NCI-H2227 (cell line): ENCODE measurements at regions not wholly inside any gene's neighbourhood (a gene's known extent, or its start where the extent isn't known, plus 50 kb on each side); places are given as distances from the start of the nearest gene placed in this dataset.
"Not testable (repeated sequence)": the region's sequence is repeated elsewhere in the genome, so short reads cannot be mapped to it uniquely, and the experiment has no call there.

Experiments
- DNase-seq: peaks from one replicate; lab custom pipeline; 2025; ENCODE audit not compliant: unreplicated experiment; lab: John Stamatoyannopoulos, UW

DNA sequence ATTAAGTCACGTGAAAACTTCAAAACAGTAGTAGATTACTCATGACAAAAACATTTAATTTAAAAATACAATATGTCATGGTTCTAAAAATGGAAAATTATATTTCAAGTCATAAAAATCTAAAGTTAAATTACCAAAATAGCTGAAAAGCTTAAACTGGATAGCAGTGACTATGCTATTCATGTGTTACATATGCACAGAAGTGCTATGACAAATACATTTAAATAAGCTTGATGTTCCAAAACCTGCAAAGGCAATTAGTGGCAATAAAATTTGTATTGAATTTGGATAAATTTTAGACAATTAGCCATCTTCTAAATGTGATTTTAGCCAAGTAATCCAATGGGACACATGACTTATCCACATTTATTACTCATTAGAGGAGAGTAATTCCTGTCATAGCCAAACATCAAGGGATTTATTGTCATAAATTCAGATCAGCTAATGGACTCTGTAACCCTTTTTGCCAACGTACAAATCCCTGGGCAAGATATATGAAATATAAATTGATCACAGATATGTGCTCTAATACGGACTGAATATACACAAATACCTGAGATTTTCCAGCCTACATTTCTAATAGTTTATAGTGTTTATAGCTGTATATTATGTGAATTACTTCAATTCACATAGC, 419.4 kb downstream of the ISL1 start:
- no peak for DNase-seq

DNA sequence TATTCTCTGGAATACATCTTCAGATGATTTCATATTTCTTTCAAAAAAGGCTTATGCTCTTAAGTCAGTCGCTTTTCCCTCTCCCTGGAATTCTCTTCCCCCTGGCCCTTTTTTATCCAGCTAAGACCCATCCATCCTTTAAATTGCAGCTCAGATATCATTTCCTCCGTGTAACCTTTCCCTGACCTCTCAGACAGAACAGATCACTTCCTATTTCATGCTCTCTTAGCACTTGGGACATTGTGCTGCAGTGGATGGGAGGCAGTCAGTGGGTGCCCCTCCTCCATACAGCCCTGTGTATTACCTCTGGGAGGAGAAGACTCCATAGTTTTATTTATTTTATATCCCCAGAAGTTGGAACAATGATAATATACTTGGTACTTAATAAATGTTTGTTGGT, 423.4 kb downstream of the ISL1 start:
- no peak for DNase-seq

GRCh38 chr5:51810592-51810991, 427.3 kb downstream of the ISL1 start:
- DNase-seq, result no peak

DNA sequence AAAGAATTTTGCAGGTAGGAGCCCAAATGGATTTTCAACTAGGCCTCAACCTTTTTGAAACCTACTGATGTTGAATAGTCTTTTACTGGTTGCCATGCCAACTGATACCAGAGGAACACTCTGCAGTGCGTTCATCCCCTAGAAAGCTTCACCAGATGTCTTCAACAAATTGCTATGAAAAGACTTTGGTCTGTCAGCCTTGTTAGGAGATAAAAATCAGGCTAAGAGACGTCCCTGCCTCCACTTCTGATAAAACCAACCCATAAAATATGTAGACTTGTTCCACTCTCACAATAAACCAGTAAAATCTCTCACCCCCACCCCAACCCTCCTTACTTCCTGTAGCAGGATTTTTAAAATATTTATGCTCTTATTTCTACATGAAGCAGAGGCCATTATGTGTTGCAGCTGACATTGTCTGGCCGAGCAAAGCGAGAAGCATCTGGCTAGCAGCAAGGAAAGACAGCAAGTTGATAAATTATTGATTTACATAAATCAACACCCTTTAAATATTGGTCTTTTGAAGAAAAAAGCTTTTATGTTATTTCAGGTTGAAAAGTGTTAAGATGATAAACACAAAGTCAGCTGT, 428.7 kb downstream of the ISL1 start:
- DNase-seq, result peak; percentile 51

DNA sequence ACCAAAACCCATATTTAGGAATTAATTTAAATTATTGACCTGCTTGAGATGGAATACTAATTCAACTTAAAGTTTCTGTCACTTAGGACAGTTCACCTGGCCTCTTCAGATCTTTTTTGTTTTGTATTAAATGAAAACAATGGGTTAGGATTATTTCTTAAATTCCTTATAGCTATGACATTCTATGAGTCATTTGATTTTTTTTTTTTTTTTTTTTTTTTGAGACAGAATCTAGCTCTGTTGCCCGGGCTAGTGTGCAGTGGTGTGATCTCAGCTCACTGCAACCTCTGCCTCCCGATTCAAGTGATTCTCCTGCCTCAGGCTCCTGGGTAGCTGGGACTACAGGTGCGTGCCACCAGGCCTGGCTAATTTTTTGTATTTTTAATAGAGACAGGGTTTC, 431.6 kb downstream of the ISL1 start:
- DNase-seq, result not testable (repeated sequence)

- no peak for DNase-seq
These were observed 433.2 kb downstream of the ISL1 start for GRCh38 chr5:51816427-51816826.

- no peak for DNase-seq
These were observed 438.4 kb downstream of the ISL1 start for GRCh38 chr5:51821697-51822096.

- DNase-seq, result no peak
These were observed 446.0 kb downstream of the ISL1 start for GRCh38 chr5:51829230-51829629.

DNA sequence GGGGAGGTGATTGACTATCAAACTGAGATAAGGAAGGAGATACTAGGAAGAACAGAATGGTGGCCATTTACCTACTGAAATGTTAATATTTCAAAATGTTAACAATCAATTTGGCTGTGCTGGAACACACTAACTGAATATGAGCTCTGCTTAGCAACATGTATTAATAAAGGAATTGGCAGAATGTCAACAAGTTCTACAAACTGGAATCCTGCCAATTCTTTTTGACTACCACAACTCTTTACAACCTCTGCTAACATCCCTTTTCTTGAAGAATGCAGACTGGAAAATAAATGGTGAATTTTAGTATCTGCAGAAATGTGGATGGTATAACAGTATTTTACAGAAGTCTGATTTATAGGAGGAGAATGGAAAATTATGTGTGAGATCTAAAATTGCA, 446.4 kb downstream of the ISL1 start:
- DNase-seq, result no peak

GRCh38 chr5:51832934-51833470, 449.8 kb downstream of the ISL1 start:
- peak; percentile 23 for DNase-seq

GRCh38 chr5:51838459-51838858, 455.2 kb downstream of the ISL1 start:
- peak; percentile 28 for DNase-seq

DNA sequence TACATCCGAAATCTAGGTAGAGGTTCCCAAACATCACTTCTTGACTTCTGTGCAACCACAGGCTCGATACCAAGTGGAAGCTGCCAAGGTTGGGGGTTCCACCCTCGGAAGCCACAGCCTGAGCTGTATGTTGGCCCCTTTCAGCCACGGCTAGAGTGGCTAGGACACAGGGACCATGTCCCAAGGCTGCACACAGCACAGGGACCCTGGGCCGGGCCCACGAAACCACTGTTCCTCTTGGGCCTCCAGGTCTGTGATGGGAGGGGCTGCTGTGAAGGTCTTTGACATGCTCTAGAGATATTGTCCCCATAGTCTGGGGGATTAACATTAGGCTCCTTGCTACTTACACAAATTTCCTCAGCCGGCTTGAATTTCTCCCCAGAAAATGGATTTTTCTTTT, 460.6 kb downstream of the ISL1 start:
- no peak for DNase-seq

- DNase-seq, result no peak
These were observed 462.8 kb downstream of the ISL1 start for GRCh38 chr5:51846015-51846414.

DNA sequence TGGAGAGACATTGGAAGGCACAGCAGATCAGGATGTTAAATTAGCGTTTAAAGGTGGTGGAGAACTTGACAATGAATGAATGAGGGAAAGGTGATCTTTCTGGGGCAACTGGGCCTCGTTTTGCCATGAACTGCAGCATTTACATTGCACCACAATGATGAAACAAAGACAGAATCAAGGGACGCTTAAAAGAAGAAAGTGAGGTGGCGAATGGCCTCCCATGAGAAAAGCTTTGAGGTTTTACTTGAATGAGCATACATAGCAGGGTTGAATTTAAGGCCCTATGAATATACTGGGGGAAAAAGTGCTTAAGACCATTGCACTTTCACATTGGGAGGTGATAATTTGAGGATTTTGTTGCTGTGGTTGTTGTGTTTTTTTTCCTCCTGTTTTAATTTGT, 476.4 kb downstream of the ISL1 start:
- no peak for DNase-seq

DNA sequence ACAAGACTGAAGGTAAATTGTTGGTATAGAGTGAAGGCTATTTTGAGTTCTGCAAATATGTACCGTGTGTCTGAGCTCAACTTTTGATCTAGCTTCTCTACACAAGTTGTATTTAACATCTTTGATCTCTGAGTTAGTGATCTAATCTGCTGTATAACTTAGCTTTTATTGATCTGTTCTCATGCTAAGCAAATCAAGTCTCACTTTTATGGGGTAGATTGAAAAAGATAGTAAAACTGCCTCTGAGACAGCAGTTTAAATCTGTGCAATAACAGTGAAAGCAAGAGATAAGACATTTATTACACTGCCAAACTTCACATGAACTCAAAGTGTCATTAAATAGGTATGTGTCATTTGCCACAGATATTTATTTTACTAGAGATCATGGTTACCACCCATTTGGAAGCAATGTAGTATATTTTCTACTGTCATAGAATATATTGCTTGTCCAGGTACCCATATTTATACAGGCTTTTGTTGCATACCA, 477.3 kb downstream of the ISL1 start:
- DNase-seq, result no peak

DNA sequence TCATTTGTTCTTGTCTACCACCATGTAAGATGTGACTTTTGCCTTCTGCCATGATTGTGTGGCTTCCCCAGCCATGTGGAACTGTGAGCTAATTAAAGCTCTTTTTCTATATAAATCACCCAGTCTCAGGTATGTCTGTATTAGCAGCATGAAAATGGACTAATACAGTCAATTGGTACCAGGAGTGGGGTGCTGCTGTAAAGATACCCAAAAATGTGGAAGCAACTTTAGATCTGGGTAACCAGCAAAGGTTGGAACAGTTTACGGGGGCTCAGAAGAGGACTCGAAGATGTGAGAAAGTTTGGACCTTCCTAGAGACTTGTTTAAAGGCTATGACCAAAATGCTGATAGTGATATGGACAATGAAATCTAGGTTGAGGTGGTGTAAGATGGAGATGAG, 488.9 kb downstream of the ISL1 start:
- DNase-seq, result no peak

DNA sequence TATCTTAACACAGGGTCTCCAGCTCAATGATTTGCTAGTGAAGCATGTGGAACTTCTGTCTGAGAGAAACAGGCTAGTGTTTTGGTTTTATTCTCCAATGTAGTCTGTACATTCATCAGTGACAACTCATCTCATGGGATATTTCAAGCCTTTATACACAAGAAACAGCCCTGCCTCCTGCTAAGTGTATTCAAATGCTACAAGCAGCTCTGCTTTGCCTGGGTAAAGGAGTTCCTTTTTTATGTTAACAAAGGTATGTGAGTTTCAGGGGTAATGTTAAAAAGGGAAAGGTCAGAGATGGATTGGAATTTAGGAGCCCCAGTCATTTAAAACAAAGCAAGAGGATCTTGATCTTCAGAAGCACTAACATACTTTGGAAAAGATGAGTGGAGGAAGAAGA, 498.7 kb downstream of the ISL1 start:
- no peak for DNase-seq

- peak; percentile 17 for DNase-seq
These were observed 499.4 kb downstream of the ISL1 start for GRCh38 chr5:51882647-51883046.

- no peak for DNase-seq
These were observed 506.5 kb downstream of the ISL1 start for GRCh38 chr5:51889703-51890102.

- DNase-seq, result no peak
These were observed 507.3 kb downstream of the ISL1 start for GRCh38 chr5:51890435-51891116.

DNA sequence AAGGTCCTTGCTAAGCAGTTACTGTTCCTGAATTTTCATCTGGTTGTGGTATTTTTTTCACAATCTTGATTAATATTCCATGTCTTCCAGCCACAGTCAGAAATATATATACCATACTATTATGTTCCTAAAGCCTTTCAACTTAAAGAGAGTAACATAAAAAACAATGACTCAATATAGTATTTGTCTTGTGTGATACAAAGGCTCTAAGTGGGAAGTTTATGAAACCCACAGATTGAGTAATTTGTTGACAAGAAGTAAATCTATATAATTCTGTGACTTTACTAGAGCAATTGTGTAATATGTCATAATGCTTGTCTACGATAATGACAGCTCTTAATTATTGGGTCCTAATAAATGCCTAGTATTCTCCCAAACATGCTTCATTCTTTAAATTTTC, 509.4 kb downstream of the ISL1 start:
- no peak for DNase-seq

GRCh38 chr5:51895834-51896233, 512.6 kb downstream of the ISL1 start:
- no peak for DNase-seq
